Amniotic epithelial cell (primary cell): ENCODE measurements at regions not wholly inside any gene's neighbourhood (a gene's known extent, or its start where the extent isn't known, plus 50 kb on each side); places are given as distances from the start of the nearest gene placed in this dataset.
A peak's percentile ranks its signal among the peaks of the same experiment; 100 is the strongest.

Experiments used
- DNase-seq: peaks from one replicate; pipeline ENCODE4 v3.0.0-alpha.2; 2010; ENCODE audit warnings: low read depth

- DNase-seq, result no peak
These were observed 550.5 kb downstream of the MMUT start for GRCh38 chr6:48912503-48912902.

GRCh38 chr6:48904809-48905208 is 558.2 kb downstream of the MMUT start:
- no peak for DNase-seq

GRCh38 chr6:48894469-48894868 is 568.6 kb downstream of the MMUT start:
- no peak for DNase-seq

GRCh38 chr6:48893048-48893447 is 570.0 kb downstream of the MMUT start:
- no peak for DNase-seq

GRCh38 chr6:48891308-48891707 is 571.7 kb downstream of the MMUT start:
- no peak for DNase-seq

GRCh38 chr6:48889429-48889828 is 573.6 kb downstream of the MMUT start:
- DNase-seq, result no peak

- DNase-seq, result no peak
These were observed 579.9 kb downstream of the MMUT start for GRCh38 chr6:48883116-48883515.

GRCh38 chr6:48881551-48881950 is 581.5 kb downstream of the MMUT start:
- peak; percentile 25 for DNase-seq

GRCh38 chr6:48869595-48869994 is 593.5 kb downstream of the MMUT start:
- DNase-seq, result no peak

- DNase-seq, result no peak
These were observed 596.4 kb downstream of the MMUT start for GRCh38 chr6:48866682-48867081.

- no peak for DNase-seq
These were observed 602.9 kb downstream of the MMUT start for GRCh38 chr6:48860175-48860574.

- no peak for DNase-seq
These were observed 603.4 kb downstream of the MMUT start for GRCh38 chr6:48859562-48860123.

- no peak for DNase-seq
These were observed 617.8 kb downstream of the MMUT start for GRCh38 chr6:48845219-48845618.

GRCh38 chr6:48844696-48845095 is 618.4 kb downstream of the MMUT start:
- DNase-seq, result no peak

- peak; percentile 27 for DNase-seq
These were observed 622.2 kb downstream of the MMUT start for GRCh38 chr6:48840896-48841295.

- DNase-seq, result no peak
These were observed 623.8 kb downstream of the MMUT start for GRCh38 chr6:48839206-48839605.

- no peak for DNase-seq
These were observed 625.3 kb downstream of the MMUT start for GRCh38 chr6:48837744-48838143.

GRCh38 chr6:48835421-48835958 is 627.6 kb downstream of the MMUT start:
- DNase-seq, result peak; percentile 31

GRCh38 chr6:48834706-48835105 is 628.3 kb downstream of the MMUT start:
- peak; percentile 29 for DNase-seq

GRCh38 chr6:48833916-48834315 is 629.1 kb downstream of the MMUT start:
- DNase-seq, result no peak

GRCh38 chr6:48826901-48827701 is 636.0 kb downstream of the MMUT start:
- peak; percentile 99 for DNase-seq

- DNase-seq, result peak; percentile 71
These were observed 636.9 kb downstream of the MMUT start for GRCh38 chr6:48826152-48826515.

GRCh38 chr6:48825501-48826151 is 637.4 kb downstream of the MMUT start:
- DNase-seq, result peak; percentile 37
